GM19025 (cell line): ENCODE measurements at regions not wholly inside any gene's neighbourhood (a gene's known extent, or its start where the extent isn't known, plus 50 kb on each side); places are given as distances from the start of the nearest gene placed in this dataset.
"Not testable (repeated sequence)": the region's sequence is repeated elsewhere in the genome, so short reads cannot be mapped to it uniquely, and the experiment has no call there.

Experiments
- ATAC-seq: cut with Tn5 transposase; IDR thresholded peaks from one replicate; pipeline ENCODE4 v1.9.1; 2021; ENCODE audit warnings: mild to moderate bottlenecking, low read depth, moderate library complexity; ENCODE audit not compliant: unreplicated experiment

DNA sequence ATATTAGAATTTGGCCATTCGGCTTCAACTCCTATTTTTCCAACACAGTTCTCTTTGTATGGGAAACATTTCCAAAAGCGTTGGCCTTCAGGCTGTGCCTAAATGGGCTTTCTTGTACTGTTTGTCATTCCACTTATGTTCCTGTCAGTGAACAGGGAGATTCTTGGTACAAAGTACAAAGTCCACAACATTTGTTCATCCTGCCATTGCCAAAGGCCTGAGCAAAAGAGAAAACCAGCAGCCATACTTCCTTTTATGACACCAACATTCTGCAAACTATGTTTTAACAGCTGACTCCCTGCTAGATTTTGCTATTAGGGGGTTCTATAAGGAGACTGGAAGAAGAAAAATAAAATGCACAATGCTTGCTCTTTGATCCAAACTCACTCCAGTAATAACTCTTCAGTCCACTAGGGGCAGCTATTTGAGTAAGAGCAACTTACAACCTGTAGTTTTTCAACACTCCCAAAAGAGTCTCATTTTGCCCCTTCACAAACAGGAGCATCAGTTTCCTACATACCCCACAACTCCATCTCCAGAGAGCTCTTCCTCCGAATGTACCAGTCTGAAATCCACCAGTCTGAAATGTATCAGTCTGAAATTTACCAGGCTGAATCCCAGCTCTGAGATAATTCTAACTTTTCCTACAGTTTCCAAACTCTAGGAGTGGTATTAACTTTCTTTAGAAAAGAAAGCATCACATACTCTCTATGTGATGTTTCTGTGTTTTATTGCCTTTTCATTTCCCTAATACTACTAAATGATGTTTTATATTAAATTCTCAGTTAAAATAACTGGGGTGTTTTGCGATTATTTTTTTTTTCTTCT, 693.8 kb downstream of the DNAH5 start:
- ATAC-seq: no peak

DNA sequence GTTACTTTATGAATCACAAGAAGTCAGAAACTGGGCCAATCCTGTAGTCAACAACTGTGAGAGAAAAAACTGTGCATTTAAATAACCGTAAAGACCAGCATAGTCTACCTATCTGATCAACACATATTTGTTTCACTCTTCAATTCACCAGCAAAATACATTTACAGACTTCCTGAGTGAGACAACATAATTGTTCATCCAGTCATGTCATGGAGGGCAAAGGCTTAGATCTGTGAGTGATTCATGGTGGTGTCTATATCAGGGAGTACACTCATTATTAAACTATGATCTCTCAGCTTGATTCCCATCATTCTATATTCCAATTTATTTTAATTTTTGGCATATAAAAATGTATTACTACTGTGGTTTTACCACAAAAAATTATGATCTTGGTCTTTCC, 694.6 kb downstream of the DNAH5 start:
- no peak for ATAC-seq

DNA sequence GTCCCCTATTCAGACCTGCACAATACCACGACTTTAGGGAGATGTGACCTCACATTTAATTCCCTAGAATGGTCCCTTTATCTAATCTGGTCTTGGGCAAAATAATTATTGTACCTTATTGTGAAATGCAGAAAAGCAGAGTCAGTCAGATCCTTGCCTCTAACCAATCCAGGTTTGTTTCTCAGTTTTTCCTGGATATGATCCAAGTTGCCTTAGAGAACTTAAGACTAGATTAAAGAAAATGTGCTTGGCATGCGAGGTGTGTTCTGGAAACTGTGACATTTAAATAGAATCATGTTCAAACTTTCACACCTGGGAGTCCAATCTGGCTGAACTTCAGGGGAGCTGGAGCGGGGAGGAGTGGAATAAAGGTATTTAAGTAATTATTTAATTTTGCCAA, 696.2 kb downstream of the DNAH5 start:
- no peak for ATAC-seq

DNA sequence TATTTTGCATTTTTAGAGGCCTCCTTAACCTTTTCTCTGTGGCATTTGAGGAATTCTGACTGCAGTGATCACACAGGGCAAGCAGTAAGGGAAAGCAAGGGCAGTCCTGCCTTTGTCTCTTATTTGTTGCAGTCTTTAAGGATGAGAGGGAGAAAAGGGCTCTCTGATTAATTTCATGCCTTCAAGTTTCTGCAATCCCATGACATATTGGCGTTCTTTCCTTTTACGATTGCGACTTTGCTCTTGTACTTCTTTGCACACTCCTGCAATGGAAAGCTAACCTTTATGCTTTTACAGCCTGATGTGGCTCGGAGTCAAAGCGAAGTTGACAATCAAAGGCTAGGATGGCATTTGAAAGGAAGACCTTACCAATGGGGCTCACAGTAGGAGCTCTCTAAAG, 698.4 kb downstream of the DNAH5 start:
- no peak for ATAC-seq

DNA sequence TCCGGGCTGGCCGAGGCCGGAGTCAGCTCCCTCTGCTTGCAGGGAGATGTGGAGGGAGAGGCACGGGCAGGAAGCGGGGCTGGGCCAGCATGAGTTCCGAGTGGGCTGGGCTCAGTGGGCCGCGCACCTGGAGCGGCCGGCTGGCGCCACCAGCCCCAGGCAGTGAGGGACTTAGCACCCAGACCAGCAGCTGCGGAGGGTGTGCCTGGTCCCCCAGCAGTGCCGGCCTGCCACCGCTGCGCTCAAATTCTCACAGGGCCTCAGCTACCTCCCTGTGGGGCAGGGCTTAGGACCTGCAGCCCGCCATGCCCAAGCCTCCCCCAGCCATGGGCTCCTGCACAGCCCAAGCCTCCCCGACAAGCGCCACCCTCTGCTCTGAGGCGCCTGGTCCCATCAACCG, 700.3 kb downstream of the DNAH5 start:
- ATAC-seq: no peak

DNA sequence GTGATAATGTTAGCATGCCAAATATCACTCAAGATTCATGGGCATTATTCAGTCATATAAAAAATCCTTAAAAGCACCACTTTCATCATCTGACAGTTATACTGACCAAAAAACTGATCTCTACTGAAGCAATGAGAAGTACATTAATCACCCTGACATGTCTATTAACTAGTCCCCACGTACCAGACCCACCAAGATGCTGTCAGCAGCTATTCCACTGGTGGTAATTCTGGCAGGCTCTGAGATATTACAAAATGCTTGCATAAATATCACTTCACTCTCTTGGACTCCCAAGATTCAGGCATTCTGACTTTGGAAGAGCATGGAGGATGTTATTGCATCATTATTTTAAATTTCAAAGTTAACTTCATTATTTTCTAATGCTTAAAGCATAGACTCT, 717.0 kb downstream of the DNAH5 start:
- no peak for ATAC-seq

DNA sequence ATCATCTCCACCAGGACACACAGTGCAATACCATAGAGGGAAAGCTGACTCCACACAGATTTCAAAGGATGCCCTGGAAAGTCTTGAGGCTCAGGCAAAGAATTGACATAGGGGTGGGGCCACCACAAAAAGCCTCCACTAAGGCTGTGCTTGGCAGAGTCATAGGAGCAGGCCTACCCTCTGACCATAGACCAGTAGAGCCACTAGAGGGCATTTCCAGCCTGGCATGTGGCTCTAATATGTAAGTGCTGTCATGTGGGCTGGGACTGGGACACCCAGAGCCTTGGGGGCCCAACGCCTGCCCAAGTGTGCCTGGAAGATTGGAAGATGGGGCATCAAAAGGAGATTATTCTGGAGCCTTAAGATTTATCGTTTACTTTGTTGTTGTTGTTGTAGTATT, 726.0 kb downstream of the DNAH5 start:
- ATAC-seq: no peak

DNA sequence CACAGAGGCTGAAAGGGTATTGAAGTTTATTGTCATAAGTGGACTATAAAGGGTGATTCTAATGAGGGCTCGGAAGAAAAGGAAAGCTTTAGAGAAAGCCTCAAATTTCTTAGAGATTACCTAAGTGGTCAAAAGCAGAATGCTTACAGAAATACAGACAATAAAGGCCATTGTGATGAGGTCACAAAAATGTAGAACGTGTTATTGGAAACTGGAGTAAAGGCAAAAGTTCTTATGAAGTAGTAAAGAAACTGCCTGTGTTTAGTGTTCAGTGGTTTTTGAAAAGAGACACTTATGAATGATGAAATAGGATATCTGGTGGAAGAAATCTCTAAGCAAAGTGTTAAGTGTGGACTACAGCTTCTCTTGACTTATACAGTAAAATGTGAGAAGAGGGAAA, 726.9 kb downstream of the DNAH5 start:
- ATAC-seq: no peak

DNA sequence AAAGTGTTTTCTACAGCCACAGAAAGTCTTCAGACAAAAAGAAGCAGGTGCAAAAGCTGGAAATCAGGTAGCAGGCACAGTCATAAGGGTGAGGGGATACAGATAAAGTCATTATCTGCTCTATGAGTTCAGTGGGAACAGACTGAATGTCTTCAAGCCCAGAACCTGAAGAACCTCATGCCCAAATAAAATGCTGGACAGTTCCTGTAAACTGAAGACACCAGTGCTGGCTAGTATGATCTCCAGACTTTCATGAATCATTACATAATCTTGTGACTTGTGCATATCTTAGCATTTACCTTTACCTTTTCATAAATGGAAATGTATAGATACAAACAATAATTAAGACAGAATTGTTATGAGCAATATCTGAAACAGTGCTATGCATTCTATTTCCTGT, 728.7 kb downstream of the DNAH5 start:
- ATAC-seq: no peak

DNA sequence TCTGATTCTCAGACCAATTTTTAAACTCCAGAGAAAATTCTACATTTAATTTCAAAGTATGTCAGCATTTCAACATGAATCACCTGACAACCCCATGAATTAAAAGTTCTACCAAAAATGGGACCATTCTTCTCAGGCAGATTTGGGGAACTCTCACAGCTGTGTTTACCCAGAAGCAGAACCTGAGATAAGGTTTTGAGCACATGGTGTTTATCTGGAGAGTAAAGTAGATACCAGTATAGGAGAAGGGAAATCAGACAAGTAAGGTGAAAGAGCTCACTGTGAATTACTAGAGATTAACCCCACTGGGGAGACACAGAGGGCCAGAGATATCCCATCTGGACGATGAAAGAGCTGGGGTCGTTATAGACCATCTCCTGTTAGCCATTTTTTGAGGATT, 729.1 kb downstream of the DNAH5 start:
- ATAC-seq: no peak

DNA sequence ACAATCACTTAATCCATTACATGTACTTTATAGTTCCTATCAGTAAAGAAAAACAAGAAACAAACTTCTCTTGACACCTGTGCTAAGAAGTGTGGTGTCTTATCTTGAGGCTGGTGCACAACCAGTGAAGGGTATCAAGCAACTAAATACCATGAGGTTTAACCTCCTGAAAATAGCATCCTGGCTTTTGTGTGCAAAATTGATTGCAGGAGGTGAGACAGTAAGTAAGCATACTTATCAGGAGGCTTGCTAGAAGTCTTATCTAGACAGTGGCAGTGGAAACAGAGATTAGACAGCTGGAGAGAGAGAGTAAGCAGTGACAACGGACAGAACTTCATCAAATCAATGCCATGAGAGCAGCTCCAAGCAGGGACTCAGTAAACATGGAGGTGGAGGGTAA, 730.3 kb downstream of the DNAH5 start:
- no peak for ATAC-seq

DNA sequence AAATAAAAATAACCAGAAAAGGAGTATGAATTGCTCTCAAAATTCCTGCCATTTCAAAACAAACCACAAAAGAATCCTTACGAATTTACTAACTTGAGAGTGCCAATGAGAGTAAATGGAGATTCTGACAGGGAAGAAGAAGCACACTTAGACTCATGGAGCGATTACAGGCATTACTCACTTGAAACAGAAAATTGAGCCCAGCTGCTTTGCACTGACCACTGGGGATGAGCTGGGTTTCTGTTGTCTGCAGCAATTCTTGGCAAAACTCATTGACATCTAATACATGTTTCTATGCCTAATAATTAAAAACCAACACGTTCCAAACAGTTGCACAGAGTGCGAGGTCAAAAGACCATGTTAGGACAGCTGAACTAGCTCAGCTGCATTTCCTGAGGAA, 731.6 kb downstream of the DNAH5 start:
- ATAC-seq: no peak

DNA sequence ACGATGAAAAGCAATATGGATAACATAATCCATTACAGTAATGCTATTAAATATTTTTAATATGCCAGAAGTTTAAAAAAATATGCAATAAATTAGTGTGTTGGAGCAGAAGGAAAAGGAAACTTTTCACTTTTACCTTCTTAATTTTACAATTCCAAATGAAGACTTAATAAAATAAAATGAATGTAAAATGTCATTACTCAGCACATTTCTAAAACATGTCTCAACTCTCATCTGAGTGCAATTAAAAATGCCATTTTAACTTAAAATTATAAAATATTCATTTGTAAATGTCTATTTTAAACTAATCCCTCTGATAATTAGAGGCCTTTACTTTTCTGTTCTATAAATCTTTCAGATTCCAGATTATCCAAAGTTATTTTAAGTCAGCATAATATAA, 733.4 kb downstream of the DNAH5 start:
- no peak for ATAC-seq

DNA sequence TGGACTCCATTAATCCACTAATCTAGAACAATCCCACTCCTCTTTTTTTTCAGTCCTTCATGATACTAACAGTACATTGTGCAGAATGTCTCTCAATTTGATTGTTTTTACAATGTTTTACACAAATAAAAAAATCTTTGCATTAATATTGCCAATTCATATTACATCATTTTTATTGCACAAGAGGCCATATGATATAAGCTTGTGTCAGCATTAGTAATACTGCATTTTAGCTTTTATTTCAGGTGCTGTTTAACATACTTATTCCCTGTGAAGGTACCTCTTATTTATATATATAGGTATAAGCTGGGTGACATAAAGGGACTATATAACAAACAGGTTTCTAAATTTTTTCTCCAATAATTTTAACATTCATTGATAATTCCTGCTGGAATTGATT, 737.4 kb downstream of the DNAH5 start:
- no peak for ATAC-seq

DNA sequence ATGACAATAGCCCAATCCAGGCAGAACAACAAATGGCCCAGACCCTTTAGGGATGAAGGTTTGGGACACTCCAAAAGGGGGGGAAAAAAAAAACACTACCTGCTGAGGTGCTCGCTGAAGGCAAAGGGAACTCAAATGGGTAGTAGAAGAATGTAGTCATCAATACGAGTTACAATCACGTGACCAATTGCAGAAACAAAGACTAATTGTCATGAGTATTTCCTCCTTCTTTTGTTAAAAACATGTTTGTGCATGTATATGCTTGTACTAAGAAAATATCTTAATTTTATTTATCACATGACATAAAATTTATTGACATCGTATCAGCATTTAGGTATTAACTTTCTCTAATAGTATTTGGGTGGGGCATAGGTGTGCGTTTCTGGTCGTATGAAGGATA, 743.5 kb downstream of the DNAH5 start:
- ATAC-seq: no peak

DNA sequence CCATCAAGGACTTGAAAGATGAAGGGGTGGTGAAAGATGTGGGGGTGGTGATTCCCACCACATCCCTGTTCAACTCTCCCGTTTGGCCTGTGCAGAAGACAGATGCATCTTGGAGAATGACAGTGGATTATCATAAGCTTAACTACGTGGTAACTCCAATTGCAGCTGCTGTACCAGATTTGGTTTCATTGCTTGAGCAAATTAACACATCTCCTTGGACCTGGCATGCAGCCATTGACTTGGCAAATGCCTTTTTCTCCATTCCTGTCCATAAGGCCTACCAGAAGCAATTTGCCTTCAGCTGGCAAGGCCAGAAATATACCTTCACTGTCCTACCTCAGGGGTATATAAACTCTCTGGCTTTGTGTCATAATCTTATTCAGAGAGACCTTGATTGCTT, 746.3 kb downstream of the DNAH5 start:
- ATAC-seq: not testable (repeated sequence)

DNA sequence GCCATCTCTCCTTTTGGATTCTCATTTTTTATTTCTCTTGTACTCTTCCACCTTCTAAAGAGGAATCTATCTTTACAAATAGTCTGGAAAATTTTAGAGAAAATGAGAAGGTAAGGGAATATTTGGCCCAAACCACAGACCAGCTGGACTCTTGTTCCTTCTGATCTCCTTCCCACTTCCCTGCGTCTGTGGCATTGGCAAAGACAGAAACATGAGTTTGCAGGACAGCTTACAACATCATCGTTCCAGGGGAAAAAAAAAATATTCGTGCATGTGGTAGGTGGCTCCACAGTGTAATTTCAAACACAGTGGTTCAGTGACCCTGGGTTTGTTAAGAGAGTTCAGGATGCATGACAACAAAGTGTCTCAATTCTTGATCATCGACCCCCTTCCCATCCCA, 755.0 kb downstream of the DNAH5 start:
- ATAC-seq: no peak

DNA sequence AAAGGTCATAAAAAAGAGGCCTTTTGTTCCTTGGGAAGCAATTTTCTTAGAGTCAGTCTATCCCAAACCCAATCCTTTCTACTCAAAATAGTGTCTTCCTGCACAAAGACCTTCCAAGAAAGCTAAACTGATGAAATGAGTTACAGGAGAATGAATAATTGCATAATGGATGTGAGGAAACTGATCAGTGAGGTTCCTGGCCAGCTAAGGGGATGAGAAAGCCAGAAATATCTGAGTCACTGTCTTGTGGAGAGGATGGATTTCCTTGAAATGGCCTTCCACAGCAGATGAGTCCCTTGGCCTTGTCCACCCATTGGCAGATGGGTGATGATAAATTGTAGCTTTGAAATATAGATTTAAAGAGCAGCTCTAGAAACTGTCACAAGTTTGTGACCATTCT, 756.1 kb downstream of the DNAH5 start:
- no peak for ATAC-seq

DNA sequence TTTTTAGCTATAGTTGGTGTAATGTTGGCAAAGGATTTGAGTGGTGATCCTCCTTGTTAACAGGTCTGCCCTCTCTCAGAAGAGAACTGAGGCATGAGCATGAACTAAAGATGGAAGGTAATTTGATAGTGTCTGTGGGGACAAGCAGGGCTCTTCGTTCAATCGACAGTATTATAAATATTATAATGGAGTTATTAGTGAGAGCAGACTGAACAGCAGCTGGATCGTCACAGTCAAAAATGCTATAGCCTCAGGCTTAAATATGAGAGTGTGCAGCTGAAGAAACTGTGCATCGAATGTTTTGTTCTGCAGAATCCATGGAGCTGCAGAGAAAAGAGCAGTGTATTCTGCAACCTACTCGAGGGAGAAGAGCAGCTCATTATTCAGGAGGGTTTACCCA, 757.3 kb downstream of the DNAH5 start:
- ATAC-seq: no peak

DNA sequence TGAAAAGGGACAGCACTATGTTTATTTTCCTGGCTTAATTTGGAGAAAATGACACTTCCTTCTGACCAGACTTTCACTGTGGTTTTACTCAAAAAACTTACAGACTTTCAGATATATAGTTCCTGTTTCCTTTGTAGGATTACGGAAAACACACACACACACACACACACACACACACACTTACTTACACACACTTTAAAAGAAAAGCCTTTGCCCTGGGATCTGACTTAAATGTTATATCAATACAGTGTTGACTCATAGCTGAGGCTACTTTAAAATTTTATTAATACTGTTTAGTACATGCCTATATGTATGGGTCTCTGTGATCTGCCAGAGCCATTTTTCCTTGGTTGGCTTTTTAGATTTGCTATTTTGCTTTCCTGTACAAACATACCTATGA, 758.3 kb downstream of the DNAH5 start:
- no peak for ATAC-seq

DNA sequence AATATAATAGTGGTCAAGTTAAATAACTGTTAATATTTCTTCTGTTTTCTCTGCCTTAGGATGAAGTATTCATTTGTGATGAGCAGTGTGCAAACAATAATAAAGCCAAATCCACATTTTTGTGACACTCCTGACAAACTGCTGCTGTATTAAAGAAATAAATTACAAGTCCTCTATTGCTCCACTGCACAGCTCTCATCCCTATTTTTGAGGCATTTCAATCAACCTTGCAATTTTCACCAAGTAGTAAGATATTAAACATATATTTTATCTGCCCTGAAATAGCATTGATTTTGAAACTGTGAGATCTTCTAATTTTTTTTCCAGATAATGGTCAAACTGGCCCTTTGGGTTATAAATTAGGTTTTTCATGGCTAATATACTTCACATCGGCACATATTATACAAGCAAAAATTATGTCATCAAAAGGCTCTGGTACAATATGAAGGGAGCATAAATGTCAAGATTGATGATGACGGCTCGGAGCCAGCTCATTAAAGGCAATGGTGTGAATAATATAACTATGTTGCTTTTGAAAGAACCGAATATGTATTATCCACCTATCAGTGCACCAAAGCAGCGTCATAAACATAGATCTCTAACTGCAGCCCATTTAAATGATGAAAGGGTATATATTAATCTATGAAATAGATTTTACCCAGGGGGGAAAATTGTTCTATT, 764.9 kb downstream of the DNAH5 start:
- no peak for ATAC-seq

DNA sequence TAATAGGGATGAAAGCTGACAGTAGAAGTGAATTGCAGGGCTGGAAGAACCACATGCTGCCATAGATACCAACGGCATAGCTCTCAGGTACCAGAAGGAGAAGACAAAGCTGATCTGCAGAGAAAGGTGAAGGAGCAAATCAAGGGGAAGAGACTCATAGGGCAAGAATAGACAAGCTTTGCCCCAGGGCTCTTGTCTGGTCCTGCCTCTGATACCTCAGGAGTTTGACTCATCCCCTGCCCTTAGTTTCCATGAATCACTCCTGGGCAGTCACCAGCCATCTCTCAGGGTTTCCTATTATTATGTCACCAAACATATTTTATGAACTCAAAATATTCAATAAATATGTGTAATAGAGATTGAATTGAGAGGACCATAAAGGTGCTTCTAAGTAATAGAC, 800.9 kb downstream of the DNAH5 start:
- ATAC-seq: no peak
